ENCODE measurements at regions not wholly inside any gene's neighbourhood (a gene's known extent, or its start where the extent isn't known, plus 50 kb on each side); places are given as distances from the start of the nearest gene placed in this dataset.

DNA sequence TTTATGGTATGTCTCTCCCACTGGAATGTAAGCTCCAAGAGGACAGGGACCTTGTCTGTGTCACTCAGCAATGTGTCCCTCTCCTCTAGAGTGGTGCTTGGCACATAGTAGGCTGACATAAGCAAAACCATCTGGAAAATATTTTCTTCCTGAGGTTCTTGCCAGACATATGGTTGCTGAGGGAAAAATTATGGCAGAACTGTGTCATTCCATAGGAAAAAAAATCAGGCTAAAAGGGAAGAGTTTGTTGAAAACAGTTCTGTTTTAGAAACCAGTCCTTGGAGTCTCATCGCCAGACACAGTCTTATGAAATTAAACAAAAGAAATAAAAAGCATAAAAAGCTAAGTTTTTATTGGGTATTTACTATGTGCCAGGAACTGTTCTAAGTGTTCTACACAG is 60.9 kb downstream of the RTL9 start:
- Histone ChIP-seq H3K27me3 (replicated peaks; ENCODE audit: control insufficient read depth, insufficient read depth, low read length) (no peaks in the 10 kb centered on the region), H3K4me3 (replicated peaks; ENCODE audit: low read depth, low read length) (no peak overlapping the region), H3K36me3 (ENCODE audit: control insufficient read depth, insufficient read depth, low read length) (no peaks in the 10 kb centered on the region)
- TF ChIP-seq, protein P1, sequence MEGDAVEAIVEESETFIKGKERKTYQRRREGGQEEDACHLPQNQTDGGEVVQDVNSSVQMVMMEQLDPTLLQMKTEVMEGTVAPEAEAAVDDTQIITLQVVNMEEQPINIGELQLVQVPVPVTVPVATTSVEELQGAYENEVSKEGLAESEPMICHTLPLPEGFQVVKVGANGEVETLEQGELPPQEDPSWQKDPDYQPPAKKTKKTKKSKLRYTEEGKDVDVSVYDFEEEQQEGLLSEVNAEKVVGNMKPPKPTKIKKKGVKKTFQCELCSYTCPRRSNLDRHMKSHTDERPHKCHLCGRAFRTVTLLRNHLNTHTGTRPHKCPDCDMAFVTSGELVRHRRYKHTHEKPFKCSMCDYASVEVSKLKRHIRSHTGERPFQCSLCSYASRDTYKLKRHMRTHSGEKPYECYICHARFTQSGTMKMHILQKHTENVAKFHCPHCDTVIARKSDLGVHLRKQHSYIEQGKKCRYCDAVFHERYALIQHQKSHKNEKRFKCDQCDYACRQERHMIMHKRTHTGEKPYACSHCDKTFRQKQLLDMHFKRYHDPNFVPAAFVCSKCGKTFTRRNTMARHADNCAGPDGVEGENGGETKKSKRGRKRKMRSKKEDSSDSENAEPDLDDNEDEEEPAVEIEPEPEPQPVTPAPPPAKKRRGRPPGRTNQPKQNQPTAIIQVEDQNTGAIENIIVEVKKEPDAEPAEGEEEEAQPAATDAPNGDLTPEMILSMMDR (IDR thresholded peaks at IDR 0.05; ENCODE audit: insufficient read depth, low read length, poor library complexity, severe bottlenecking): no peak
- DNase-seq (ENCODE audit: extremely low read depth, insufficient read length): no peak

DNA sequence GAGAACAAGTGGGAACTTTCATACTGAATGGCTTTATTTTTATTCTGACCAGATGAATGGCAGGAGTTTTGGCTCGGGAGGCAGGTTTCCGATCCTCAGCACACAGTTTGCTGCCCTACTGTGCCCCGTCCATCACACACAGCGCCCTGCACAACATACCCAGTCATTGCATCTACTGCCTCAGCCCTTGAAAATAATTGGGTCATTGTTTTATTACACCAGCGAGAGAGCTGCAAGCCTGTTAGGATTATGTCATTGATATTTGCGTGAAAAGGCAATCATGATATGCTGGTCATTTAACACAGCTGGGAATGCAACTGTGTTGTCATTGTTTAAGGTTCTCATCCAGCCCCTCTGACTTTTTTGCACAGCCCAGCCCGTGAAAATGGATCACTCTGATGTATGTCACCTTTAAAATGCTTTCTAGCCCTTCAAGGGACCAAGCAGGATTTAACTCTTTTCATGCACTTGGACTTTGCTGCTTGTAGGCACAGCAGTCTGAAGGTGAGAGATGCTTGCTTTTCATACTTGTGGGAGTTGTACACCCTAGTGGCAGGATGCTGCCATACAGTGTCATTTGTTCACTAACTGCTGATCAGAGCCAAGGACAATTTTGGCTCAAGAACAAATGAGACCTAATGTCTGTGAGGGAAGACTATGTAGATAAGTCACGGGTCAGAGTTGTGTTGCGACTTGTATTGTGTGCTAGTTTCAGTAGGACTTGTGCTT is 62.3 kb downstream of the RTL9 start:
- no peak for DNase-seq (ENCODE audit: extremely low read depth, insufficient read length)
- TF ChIP-seq, protein P1 (IDR thresholded peaks at IDR 0.05; ENCODE audit: insufficient read depth, low read length, poor library complexity, severe bottlenecking): peak; percentile 33
- no peaks in the 10 kb centered on the region for H3K36me3 ChIP-seq (ENCODE audit: control insufficient read depth, insufficient read depth, low read length)
- H3K27me3 ChIP-seq (replicated peaks; ENCODE audit: control insufficient read depth, insufficient read depth, low read length): no peaks in the 10 kb centered on the region
- H3K4me3 ChIP-seq (replicated peaks; ENCODE audit: low read depth, low read length): no peak overlapping the region

DNA sequence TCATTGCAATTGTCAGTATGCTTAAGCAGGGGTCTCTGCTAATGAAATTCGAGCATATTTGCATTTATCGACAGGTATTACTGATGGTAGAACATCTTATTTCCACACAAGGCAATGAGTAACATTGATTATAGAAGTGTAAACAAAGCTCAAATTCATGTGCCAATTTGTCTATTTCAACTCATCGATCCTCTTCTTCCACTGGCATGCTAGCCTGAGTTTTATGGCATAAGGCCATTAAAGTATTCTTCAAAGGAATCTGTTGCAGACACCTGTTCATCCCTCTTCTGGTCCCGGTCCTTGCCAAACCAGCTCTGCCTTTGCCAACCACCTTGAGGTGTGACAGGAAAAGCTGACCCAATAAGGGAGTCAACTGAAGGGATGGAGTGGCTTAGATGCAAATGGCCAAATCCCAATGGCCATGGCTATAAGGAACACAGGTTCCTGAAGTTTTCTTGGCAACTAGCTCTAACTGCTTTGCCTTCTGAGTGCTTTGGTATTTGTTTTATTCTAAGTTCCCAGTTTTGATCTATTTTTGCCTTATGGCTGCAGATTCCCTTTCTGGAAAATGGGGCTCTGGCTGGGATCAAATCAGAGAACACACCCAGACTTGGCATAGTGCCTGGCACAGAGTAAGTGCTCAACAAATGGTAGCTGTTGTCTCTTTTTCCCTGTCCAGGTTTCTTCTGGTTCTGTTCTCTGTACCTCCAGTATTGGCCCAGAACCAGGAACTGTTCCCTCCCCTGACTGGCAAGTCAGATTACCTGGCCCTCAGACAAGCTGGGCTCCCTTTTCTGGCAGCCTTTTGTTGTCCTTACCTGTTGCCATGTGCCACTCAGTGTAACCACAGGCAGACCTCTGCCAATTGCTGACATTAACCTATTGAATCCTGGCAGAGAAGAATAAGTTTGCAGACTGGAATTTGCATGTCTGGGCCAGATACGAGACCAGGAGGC is 63.1 kb downstream of the RTL9 start:
- no peak for DNase-seq (ENCODE audit: extremely low read depth, insufficient read length)
- Histone ChIP-seq H3K27me3 (replicated peaks; ENCODE audit: control insufficient read depth, insufficient read depth, low read length) (no peaks in the 10 kb centered on the region), H3K36me3 (ENCODE audit: control insufficient read depth, insufficient read depth, low read length) (no peaks in the 10 kb centered on the region), H3K4me3 (replicated peaks; ENCODE audit: low read depth, low read length) (no peak overlapping the region)
- TF ChIP-seq, protein P1 (IDR thresholded peaks at IDR 0.05; ENCODE audit: insufficient read depth, low read length, poor library complexity, severe bottlenecking): no peak

DNA sequence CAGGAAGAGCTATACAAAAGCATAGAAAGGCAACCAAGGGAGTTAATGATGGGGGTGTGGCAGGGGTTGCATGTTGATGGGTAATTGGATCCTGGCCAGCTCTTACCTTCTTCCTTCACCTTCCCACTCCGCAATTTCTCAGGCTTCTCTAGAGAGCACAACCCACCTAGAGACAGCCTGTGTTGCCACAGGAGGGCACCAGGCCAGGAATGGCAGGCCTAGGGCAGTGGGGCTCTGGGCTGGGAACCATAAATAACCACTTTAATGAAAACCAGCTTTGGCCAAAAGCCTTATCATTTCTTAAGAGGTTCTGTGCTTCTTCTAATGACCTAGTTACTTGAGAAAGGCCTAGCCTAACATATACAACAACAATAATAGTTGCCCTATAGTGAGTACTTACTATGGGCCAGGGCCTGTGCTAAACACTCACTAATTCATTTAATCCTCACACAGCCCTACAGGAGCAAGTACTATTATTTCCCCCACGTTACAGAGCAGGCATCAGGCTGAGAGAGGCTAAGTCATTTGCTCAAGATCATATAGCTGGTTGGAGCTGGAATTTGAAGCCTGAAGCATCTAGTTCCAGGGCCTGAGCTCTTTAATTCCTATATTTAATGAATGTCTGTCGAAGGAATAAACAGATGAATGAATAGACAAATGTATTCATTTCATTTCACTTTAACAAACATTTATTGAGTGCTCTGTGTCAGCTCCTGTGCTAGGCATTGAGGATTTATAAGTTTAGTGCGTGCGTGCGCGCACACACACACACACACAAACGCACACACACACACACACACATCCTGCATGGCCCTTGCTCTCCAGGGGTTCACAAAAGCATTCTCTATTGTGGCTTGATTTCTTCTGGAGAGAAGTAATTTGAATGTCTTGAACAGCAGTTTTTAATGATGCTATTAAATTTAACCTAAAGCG is 66.8 kb downstream of the RTL9 start:
- no peak for DNase-seq (ENCODE audit: extremely low read depth, insufficient read length)
- no peaks in the 10 kb centered on the region for H3K36me3 ChIP-seq (ENCODE audit: control insufficient read depth, insufficient read depth, low read length)
- H3K4me3 ChIP-seq (replicated peaks; ENCODE audit: low read depth, low read length): no peak overlapping the region
- no peaks in the 10 kb centered on the region for H3K27me3 ChIP-seq (replicated peaks; ENCODE audit: control insufficient read depth, insufficient read depth, low read length)
- TF ChIP-seq, protein P1 (IDR thresholded peaks at IDR 0.05; ENCODE audit: insufficient read depth, low read length, poor library complexity, severe bottlenecking): no peak

DNA sequence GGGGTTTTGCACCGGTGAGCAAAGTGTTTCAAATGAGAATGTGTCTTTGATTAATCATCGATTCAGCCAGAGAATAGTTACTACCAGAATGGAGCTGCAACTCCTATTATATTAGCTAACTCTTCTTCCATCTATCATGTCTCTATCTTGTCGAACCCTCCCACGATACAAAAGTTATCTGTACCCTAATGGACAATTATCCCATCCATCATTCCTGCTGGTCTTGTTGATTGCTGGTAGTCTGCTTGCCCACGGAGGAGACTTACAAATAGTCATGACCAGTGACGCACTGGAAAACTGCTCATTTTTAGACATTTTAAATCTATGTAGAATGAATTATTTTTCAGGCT is 67.5 kb downstream of the RTL9 start:
- Histone ChIP-seq H3K4me3 (replicated peaks; ENCODE audit: low read depth, low read length) (no peak overlapping the region), H3K27me3 (replicated peaks; ENCODE audit: control insufficient read depth, insufficient read depth, low read length) (no peaks in the 10 kb centered on the region), H3K36me3 (ENCODE audit: control insufficient read depth, insufficient read depth, low read length) (no peaks in the 10 kb centered on the region)
- DNase-seq (ENCODE audit: extremely low read depth, insufficient read length): no peak
- TF ChIP-seq, protein P1 (IDR thresholded peaks at IDR 0.05; ENCODE audit: insufficient read depth, low read length, poor library complexity, severe bottlenecking): no peak

All from GM06990 (cell line).